Small intestine (tissue), 7 donors: ENCODE measurements at regions not wholly inside any gene's neighbourhood (a gene's known extent, or its start where the extent isn't known, plus 50 kb on each side); places are given as distances from the start of the nearest gene placed in this dataset.

Source experiments
- DNase-seq, 2 donors: peaks; one replicate each; pipeline versions ENCODE4 v3.0.0 to v3.0.0-alpha.2; 2013
- FAIRE-seq: peaks from 2 replicates; lab custom pipeline; 2012; peaks lifted over from hg19 to GRCh38; lab: Jason Lieb, UNC
- H3K27ac ChIP-seq, 3 donors: one replicate each; pipeline ENCODE4 v1.5.1; 2013; ENCODE audit warnings: low read length in 2 of 3, mild to moderate bottlenecking in 2 of 3, control low read depth in 1 of 3, inconsistent platforms in 1 of 3, low read depth in 1 of 3, moderate library complexity in 1 of 3
- H3K27me3 ChIP-seq, 3 donors: one replicate each; pipeline ENCODE4 v1.6.1; 2013; ENCODE audit warnings: low read length in 3 of 3, inconsistent platforms in 1 of 3; ENCODE audit not compliant: control insufficient read depth in 3 of 3, insufficient read depth in 3 of 3
- H3K36me3 ChIP-seq, 3 donors: one replicate each; pipeline ENCODE4 v1.6.1; 2013; ENCODE audit warnings: low read length in 3 of 3, inconsistent platforms in 1 of 3, low read depth in 1 of 3, mild to moderate bottlenecking in 1 of 3, moderate library complexity in 1 of 3; ENCODE audit not compliant: control insufficient read depth in 3 of 3, insufficient read depth in 2 of 3
- H3K4me1 ChIP-seq, 3 donors: one replicate each; pipeline ENCODE4 v1.6.1; 2013; ENCODE audit warnings: low read length in 2 of 3, inconsistent platforms in 1 of 3, low read depth in 1 of 3, mild to moderate bottlenecking in 1 of 3, moderate library complexity in 1 of 3; ENCODE audit not compliant: control insufficient read depth in 3 of 3, insufficient read depth in 2 of 3
- H3K4me3 ChIP-seq, 3 donors: one replicate each; pipeline ENCODE4 v1.5.1; 2013; ENCODE audit warnings: low read length in 3 of 3, control low read depth in 1 of 3, inconsistent platforms in 1 of 3, low read depth in 1 of 3, mild to moderate bottlenecking in 1 of 3, moderate library complexity in 1 of 3
- H3K9me3 ChIP-seq, 2 donors: one replicate each; pipeline ENCODE4 v1.6.1; 2013; ENCODE audit warnings: low read depth in 1 of 2, low read length in 1 of 2; ENCODE audit not compliant: control insufficient read depth in 2 of 2, insufficient read depth in 1 of 2
- WGBS, 3 donors: extraction: QIAGEN DNeasy Blood & Tissue Kit; methylation state at CpG; one replicate each; pipeline ENCODE4 v1.1.7; 2013; 5-methylcytosine and 5-hydroxymethylcytosine counted together
- donor health status: healthy with polysubstance abuse.
- donor health status: control.
- donor health status: control.
- donor health status: Bipolar disorder and iron deficiency.
- donor health status: healthy.

DNA sequence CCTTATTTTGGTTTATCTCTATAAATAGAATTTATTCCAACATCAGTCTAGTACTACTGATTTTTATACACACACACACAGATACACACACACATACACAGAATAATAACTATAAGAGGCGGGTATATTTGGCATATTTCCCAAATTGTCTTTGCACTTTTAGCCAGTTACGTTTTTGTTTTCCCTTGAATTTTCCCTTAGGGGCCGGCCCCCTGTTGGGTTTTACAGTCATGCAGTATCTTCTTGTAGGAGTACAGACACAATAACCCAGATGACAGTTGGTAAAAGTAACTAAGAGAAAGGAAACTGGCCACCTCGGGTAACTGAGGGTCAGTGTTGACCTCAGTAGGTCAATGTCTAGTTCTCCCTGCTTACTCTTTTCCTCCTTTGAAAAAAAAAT lies 50.9 kb downstream of the DISP1 start:
- no peaks in the 10 kb centered on the region for H3K27me3 ChIP-seq
- H3K9me3 ChIP-seq: no peaks in the 10 kb centered on the region
- H3K4me1 ChIP-seq: no peaks in the 10 kb centered on the region
- no peak overlapping the region for H3K27ac ChIP-seq
- no peaks in the 10 kb centered on the region for H3K36me3 ChIP-seq
- FAIRE-seq: no peak
- no peak overlapping the region for H3K4me3 ChIP-seq
- DNase-seq: no peak
- WGBS, 3 donors: 79 to 89% (median 79%) methylated on average over 4 of the region's 4 CpGs

DNA sequence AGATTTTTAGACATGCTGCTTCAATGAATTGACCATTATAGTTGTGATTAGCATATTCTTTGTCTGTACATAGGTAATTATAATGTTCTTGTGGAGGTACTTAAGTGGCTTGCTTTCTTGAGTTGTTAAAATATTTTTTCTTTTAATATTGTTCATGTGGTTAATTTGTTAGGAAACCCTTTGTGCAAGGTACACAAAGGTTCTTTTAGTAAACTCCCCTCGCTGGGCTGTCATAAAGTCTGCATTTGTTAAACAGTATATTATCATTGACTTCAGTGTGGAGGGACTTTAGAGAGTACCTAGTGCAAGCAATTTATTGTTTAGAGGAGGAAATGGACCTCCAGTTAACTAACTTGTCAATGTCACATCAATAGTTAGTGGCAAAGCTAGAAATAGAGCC lies 52.5 kb downstream of the DISP1 start:
- WGBS, 3 donors: 11 to 67% (median 24%) methylated on average over 1 of the region's 1 CpG
- FAIRE-seq (peak; percentile 49), DNase-seq (peak in 1 of 2 donors; percentile 28)
- no peaks in the 10 kb centered on the region for H3K36me3 ChIP-seq
- no peak overlapping the region for H3K4me3 ChIP-seq
- H3K4me1 ChIP-seq: no peaks in the 10 kb centered on the region
- H3K9me3 ChIP-seq: no peaks in the 10 kb centered on the region
- H3K27ac ChIP-seq: no peak overlapping the region
- H3K27me3 ChIP-seq: no peaks in the 10 kb centered on the region

GRCh38 chr1:222876182-222876581 lies 61.3 kb downstream of the DISP1 start:
- Histone ChIP-seq H3K9me3 (no peaks in the 10 kb centered on the region), H3K4me3 (no peak overlapping the region), H3K36me3 (peaks cover 0 to 3% (median 0%) of the 10 kb centered on the region in 3 donors), H3K27me3 (no peaks in the 10 kb centered on the region), H3K4me1 (no peaks in the 10 kb centered on the region), H3K27ac (no peak overlapping the region)
- no peak for DNase-seq
- 90 to 100% (median 95%) methylated on average over 1 of the region's 1 CpG for WGBS, 3 donors
- no peak for FAIRE-seq

GRCh38 chr1:222877854-222878253 lies 63.0 kb downstream of the DISP1 start:
- 46 to 78% (median 61%) methylated on average over 2 of the region's 2 CpGs for WGBS, 3 donors
- peaks cover 0 to 3% (median 2%) of the 10 kb centered on the region in 3 donors for H3K36me3 ChIP-seq
- H3K4me1 ChIP-seq: no peaks in the 10 kb centered on the region
- no peak overlapping the region for H3K4me3 ChIP-seq
- H3K27me3 ChIP-seq: no peaks in the 10 kb centered on the region
- H3K27ac ChIP-seq: no peak overlapping the region
- no peak for DNase-seq
- no peak for FAIRE-seq
- no peaks in the 10 kb centered on the region for H3K9me3 ChIP-seq

- DNase-seq: no peak
- H3K36me3 ChIP-seq: peaks cover 0 to 3% (median 2%) of the 10 kb centered on the region in 3 donors
- H3K4me1 ChIP-seq: no peaks in the 10 kb centered on the region
- no peak overlapping the region for H3K27ac ChIP-seq
- no peaks in the 10 kb centered on the region for H3K27me3 ChIP-seq
- no peaks in the 10 kb centered on the region for H3K9me3 ChIP-seq
- FAIRE-seq: no peak
- WGBS, 3 donors: 72 to 81% (median 75%) methylated on average over 2 of the region's 2 CpGs
- no peak overlapping the region for H3K4me3 ChIP-seq
These were observed 65.7 kb downstream of the DISP1 start for GRCh38 chr1:222880587-222880986.

GRCh38 chr1:222886194-222886854 lies 71.5 kb downstream of the DISP1 start:
- Histone ChIP-seq H3K27ac (no peak overlapping the region), H3K9me3 (no peaks in the 10 kb centered on the region), H3K36me3 (peaks cover 0 to 1% (median 0%) of the 10 kb centered on the region in 3 donors), H3K27me3 (no peaks in the 10 kb centered on the region), H3K4me1 (no peaks in the 10 kb centered on the region), H3K4me3 (no peak overlapping the region)
- DNase-seq: no peak
- 59 to 83% (median 66%) methylated on average over 4 of the region's 4 CpGs for WGBS, 3 donors
- no peak for FAIRE-seq

- Histone ChIP-seq H3K27me3 (no peaks in the 10 kb centered on the region), H3K36me3 (no peaks in the 10 kb centered on the region), H3K4me3 (no peak overlapping the region), H3K4me1 (no peaks in the 10 kb centered on the region), H3K27ac (no peak overlapping the region), H3K9me3 (no peaks in the 10 kb centered on the region)
- 55 to 67% (median 63%) methylated on average over 1 of the region's 1 CpG for WGBS, 3 donors
- DNase-seq: no peak
- FAIRE-seq: no peak
These were observed 72.1 kb downstream of the DISP1 start for GRCh38 chr1:222886878-222887351.

DNA sequence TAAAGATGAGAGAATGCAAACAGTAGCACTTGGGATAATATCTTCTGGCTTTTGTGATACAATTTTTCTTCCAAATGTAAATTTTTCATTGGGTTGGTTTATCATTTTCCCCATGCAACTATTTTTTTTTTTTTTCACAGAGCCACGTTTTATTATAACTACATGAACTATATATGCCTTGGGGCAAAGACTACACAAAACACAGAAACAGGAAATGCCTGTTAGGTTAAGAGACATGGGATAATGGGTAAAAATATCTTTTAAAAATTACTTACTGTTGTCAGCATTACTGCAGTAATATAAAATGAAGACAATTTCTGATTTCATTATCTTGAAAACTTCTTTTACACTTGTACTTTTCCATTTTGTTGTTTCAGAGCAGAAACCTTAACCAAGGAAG lies 74.6 kb downstream of the DISP1 start:
- Histone ChIP-seq H3K27me3 (no peaks in the 10 kb centered on the region), H3K36me3 (peaks cover 0 to 12% (median 0%) of the 10 kb centered on the region in 3 donors), H3K27ac (no peak overlapping the region), H3K9me3 (no peaks in the 10 kb centered on the region), H3K4me1 (no peaks in the 10 kb centered on the region), H3K4me3 (no peak overlapping the region)
- no peak for FAIRE-seq
- no peak for DNase-seq
- WGBS, 3 donors: 28 to 58% (median 50%) methylated on average over 1 of the region's 1 CpG

DNA sequence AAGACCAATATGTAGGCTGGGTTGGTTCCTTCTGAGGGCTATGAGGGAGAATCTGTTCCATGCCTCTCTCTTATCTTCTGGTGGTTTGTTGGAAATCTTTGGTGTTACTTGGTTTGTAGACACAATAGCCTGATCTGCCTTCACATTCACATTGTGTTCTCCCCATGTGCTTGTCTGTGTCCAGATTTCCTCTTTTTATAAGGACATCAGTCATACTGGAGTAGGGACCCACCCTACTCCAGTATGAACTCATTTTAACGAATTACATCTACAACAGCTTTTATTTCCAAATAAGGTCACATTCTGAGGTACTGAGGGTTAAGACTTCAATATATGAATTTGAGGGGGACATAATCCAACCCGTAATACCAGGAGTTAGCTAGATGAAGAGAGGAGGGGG lies 75.9 kb downstream of the DISP1 start:
- Histone ChIP-seq H3K4me3 (no peak overlapping the region), H3K27ac (no peak overlapping the region), H3K9me3 (no peaks in the 10 kb centered on the region), H3K36me3 (peaks cover 0 to 13% (median 0%) of the 10 kb centered on the region in 3 donors), H3K27me3 (no peaks in the 10 kb centered on the region), H3K4me1 (no peaks in the 10 kb centered on the region)
- 93 to 94% (median 94%) methylated on average over 2 of the region's 2 CpGs for WGBS, 3 donors
- DNase-seq (no peak), FAIRE-seq (no peak)
